Heart right ventricle (tissue), 16 donors: ENCODE measurements at regions not wholly inside any gene's neighbourhood (a gene's known extent, or its start where the extent isn't known, plus 50 kb on each side); places are given as distances from the start of the nearest gene placed in this dataset.
A peak's percentile ranks its signal among the peaks of the same experiment; 100 is the strongest.

ENCODE experiments used
- ATAC-seq, 8 donors: fragments of 200-7000 bp; cut with Tn5 transposase; one replicate each; pipeline ENCODE4 v1.9.1; 2020; ENCODE audit warnings: mild to moderate bottlenecking in 8 of 8, moderate library complexity in 8 of 8, moderate number of reproducible peaks in 1 of 8
- DNase-seq, 2 donors: peaks; one replicate each; pipeline ENCODE4 v3.0.0-alpha.2; 2020
- H3K27ac ChIP-seq, 10 donors: fragments of 200-600 bp; sonication (generic) in 2 of 10; one replicate each; pipeline versions ENCODE4 v1.5.0 to v1.8.0; 2020 to 2022; ENCODE audit warnings: mild to moderate bottlenecking in 3 of 10
- H3K27me3 ChIP-seq, 7 donors: fragments of 200-600 bp; one replicate each; pipeline ENCODE4 v1.8.0; 2021 to 2022; ENCODE audit warnings: mild to moderate bottlenecking in 2 of 7
- H3K36me3 ChIP-seq, 9 donors: fragments of 200-600 bp; sonication (generic) in 1 of 9; one replicate each; pipeline versions ENCODE4 v1.5.0 to v1.8.0; 2020 to 2022; ENCODE audit warnings: mild to moderate bottlenecking in 2 of 9
- H3K4me1 ChIP-seq, 9 donors: fragments of 200-600 bp; sonication (generic) in 1 of 9; one replicate each; pipeline versions ENCODE4 v1.5.0 to v1.8.0; 2020 to 2022; ENCODE audit warnings: mild to moderate bottlenecking in 4 of 9
- H3K4me3 ChIP-seq, 10 donors: fragments of 200-600 bp; sonication (generic) in 2 of 10; one replicate each; pipeline versions ENCODE4 v1.5.0 to v1.8.0; 2020 to 2022; ENCODE audit warnings: mild to moderate bottlenecking in 7 of 10, moderate library complexity in 2 of 10
- H3K9me3 ChIP-seq, 11 donors: fragments of 200-600 bp in 10 of 11; sonication (generic) in 2 of 11; one replicate each; pipeline versions ENCODE4 v1.5.0 to v1.8.0; 2013 to 2022; ENCODE audit warnings: mild to moderate bottlenecking in 2 of 11, control low read depth in 1 of 11, moderate library complexity in 1 of 11
- WGBS, 2 donors: extraction: QIAGEN DNeasy Blood & Tissue Kit; methylation state at CpG; one replicate each; pipeline ENCODE4 v1.1.7; 2013; ENCODE audit warnings: inconsistent platforms in 1 of 2; 5-methylcytosine and 5-hydroxymethylcytosine counted together
- intact Hi-C, 10 donors: fragments of 100-400 bp; cut with DNase I; formaldehyde crosslinking; loops; one replicate each; pipeline versions ENCODE4 v1.11.1 to v1.14.2; 2022
- TF ChIP-seq, protein P1 (sequence below), 9 donors: fragments of 200-600 bp; sonication (generic) in 2 of 9; IDR thresholded peaks; one replicate each; pipeline versions ENCODE4 v1.5.0 to v1.8.0; 2021 to 2022; ENCODE audit warnings: antibody characterized with exemption in 9 of 9, mild to moderate bottlenecking in 5 of 9, moderate library complexity in 1 of 9
- donor health status: Arrhythmogenic right ventricular cardiomyopathy.
- donor health status: ischemic (EF 13 %, LVEDD 7.1; RV severe dilation, severe dysfunction).
- donor health status: healthy with polysubstance abuse.
- donor health status: DM: no; HTN: yes; CAD: no.
- donor health status: DM: no; HTN: no; CAD: no.
- donor health status: ischemic (EF 25% LVEDD 6.9; RV normal size, moderate dysfunction).
- donor health status: ischemic (EF 25% LVEDD 5.7; RV mildly dilated, moderate dysfunction).
- donor health status: healthy.
- donor health status: DM: yes; HTN: yes; CAD: no.
- donor health status: Ischemic cardiomyopathy.
- donor health status: ischemic (EF 35%, LVEDD 5.7; RV mildly dilated, moderate dysfunction).
- donor health status: nonischemic (EF 11% LVEDD 7.7; RV severe dilation, severe dysfunction).
- donor health status: DM: yes; HTN: yes; CAD: no.
- donor health status: PGD.
- donor health status: ischemic (EF 29% LVEDD 5.4; RV normal size, mild dysfunction).
- donor health status: nonischemic (EF 23%, LVEDD 6.1; RV moderate dilation, normal function).

- 35 to 37% methylated on average over 4 of the region's 4 CpGs for WGBS, 2 donors
- no peak overlapping the region for H3K4me3 ChIP-seq
- no peaks in the 10 kb centered on the region for H3K36me3 ChIP-seq
- TF ChIP-seq, protein P1, sequence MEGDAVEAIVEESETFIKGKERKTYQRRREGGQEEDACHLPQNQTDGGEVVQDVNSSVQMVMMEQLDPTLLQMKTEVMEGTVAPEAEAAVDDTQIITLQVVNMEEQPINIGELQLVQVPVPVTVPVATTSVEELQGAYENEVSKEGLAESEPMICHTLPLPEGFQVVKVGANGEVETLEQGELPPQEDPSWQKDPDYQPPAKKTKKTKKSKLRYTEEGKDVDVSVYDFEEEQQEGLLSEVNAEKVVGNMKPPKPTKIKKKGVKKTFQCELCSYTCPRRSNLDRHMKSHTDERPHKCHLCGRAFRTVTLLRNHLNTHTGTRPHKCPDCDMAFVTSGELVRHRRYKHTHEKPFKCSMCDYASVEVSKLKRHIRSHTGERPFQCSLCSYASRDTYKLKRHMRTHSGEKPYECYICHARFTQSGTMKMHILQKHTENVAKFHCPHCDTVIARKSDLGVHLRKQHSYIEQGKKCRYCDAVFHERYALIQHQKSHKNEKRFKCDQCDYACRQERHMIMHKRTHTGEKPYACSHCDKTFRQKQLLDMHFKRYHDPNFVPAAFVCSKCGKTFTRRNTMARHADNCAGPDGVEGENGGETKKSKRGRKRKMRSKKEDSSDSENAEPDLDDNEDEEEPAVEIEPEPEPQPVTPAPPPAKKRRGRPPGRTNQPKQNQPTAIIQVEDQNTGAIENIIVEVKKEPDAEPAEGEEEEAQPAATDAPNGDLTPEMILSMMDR (IDR thresholded peaks at IDR 0.05) = no peak
- ATAC-seq (peak in 1 of 8 donors; percentile 9), DNase-seq (no peak)
- H3K9me3 ChIP-seq = no peaks in the 10 kb centered on the region
- no peaks in the 10 kb centered on the region for H3K27me3 ChIP-seq
- H3K27ac ChIP-seq = peak overlapping the region in 8 of 10 donors; percentile 16 to 72 (median 65)
- intact Hi-C loops = no loop called here
- H3K4me1 ChIP-seq = peaks cover 0 to 35% (median 25%) of the 10 kb centered on the region in 9 donors
These were observed 212.0 kb upstream of the SPRY2 start for GRCh38 chr13:80552851-80553440.

DNA sequence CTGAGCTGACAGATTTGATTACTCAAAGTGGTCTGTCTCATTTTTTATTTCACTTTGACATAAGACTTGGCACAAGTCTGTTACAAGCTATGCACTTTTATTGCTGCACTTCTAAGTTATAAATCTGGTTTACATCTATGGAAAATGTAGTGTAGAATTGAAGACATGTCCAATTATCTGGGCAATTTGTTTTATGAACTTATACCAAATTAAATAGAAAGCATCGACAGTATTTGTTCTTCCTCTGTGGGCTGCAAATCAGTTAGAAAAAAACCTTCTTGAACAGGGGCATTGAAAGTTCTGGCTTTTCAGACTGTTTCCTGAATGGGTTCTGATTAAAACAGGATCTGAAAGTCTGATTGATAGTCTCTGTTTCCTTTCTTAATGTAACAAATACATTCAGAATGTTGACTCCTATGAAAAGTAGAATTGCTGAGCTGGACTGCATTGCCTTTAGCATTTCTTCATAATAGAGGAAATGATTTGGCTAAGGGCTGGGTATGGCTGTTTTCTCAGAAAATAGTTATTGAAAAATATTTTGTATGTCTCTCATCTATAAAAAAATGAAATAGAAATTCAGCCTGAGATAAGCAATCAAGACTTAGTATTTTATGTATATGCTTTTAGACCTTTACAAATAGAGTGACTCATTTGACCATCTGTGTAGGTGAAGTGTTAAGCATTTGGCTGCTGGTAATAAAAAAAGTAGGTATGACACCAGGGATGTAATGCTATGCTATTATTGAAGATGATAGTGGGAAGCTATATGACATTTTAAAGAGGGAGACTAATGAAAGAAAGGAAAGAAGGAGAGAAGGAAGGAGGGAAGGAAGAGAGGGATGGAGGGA lies 210.9 kb upstream of the SPRY2 start:
- WGBS, 2 donors = 35 to 40% methylated on average over 1 of the region's 1 CpG
- intact Hi-C loops = no loop called here
- H3K4me1 ChIP-seq = peaks cover 0 to 45% (median 25%) of the 10 kb centered on the region in 9 donors
- TF ChIP-seq, protein P1 (IDR thresholded peaks at IDR 0.05) = no peak
- ATAC-seq (no peak), DNase-seq (no peak)
- no peak overlapping the region for H3K4me3 ChIP-seq
- no peaks in the 10 kb centered on the region for H3K27me3 ChIP-seq
- H3K27ac ChIP-seq = peak overlapping the region in 9 of 10 donors; percentile 15 to 72 (median 61)
- H3K9me3 ChIP-seq = no peaks in the 10 kb centered on the region
- H3K36me3 ChIP-seq = no peaks in the 10 kb centered on the region

GRCh38 chr13:80550971-80551441 lies 210.1 kb upstream of the SPRY2 start:
- TF ChIP-seq, protein P1 (IDR thresholded peaks at IDR 0.05) = no peak
- Histone ChIP-seq H3K36me3 (no peaks in the 10 kb centered on the region), H3K4me3 (no peak overlapping the region), H3K27ac (peak overlapping the region in 8 of 10 donors; percentile 7 to 72 (median 65)), H3K4me1 (peaks cover 0 to 45% (median 25%) of the 10 kb centered on the region in 9 donors), H3K9me3 (no peaks in the 10 kb centered on the region), H3K27me3 (no peaks in the 10 kb centered on the region)
- ATAC-seq (peak in 5 of 8 donors; percentile 45 to 83 (median 50)), DNase-seq (no peak)
- WGBS, 2 donors = 64% methylated on average over 2 of the region's 2 CpGs
- intact Hi-C loops = no loop called here

DNA sequence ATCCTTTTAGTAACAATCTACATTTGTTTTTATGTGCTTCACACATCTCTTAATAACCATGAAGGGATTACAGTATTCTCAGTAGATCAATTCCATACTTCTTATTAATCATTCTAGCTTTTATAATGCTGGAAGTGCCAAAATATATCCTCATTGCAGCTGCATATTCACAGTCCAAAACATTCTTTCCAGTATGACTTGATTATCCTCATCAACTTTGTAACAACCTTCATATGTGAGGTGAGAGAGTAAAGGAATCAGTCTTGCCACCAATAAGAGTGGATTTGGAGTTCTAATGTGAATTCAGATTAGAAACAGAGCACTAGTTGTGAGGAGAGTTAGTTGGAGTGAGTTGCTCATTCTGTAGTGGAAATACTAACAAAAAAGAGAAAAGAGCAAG lies 208.0 kb upstream of the SPRY2 start:
- Histone ChIP-seq H3K4me3 (no peak overlapping the region), H3K9me3 (no peaks in the 10 kb centered on the region), H3K27ac (peak overlapping the region in 7 of 10 donors; percentile 3 to 72 (median 61)), H3K27me3 (no peaks in the 10 kb centered on the region), H3K36me3 (no peaks in the 10 kb centered on the region), H3K4me1 (peaks cover 0 to 45% (median 25%) of the 10 kb centered on the region in 9 donors)
- intact Hi-C loops = loop anchor here in 1 of 10 donors (10.0 kb wide), 1 partner anchor 86 kb away; no protein-coding TSS in a partner anchor
- DNase-seq = no peak
- TF ChIP-seq, protein P1 (IDR thresholded peaks at IDR 0.05) = no peak
- peak in 1 of 8 donors; percentile 36 for ATAC-seq
